ENCODE measurements at regions not wholly inside any gene's neighbourhood (a gene's known extent, or its start where the extent isn't known, plus 50 kb on each side); places are given as distances from the start of the nearest gene placed in this dataset.
"Not testable (repeated sequence)": the region's sequence is repeated elsewhere in the genome, so short reads cannot be mapped to it uniquely, and the experiment has no call there.

- not testable (repeated sequence) for H3K4me1 ChIP-seq (ENCODE audit: control insufficient read depth, insufficient read depth, low read length); H3K36me3 ChIP-seq (ENCODE audit: control insufficient read depth, insufficient read depth, low read length); H3K4me3 ChIP-seq (ENCODE audit: low read depth, low read length); H3K27me3 ChIP-seq (ENCODE audit: control insufficient read depth, insufficient read depth, low read length); H3K9me3 ChIP-seq (ENCODE audit: control insufficient read depth, insufficient read depth, low read length); H3K9ac ChIP-seq (ENCODE audit: low read depth, low read length)
Observed at GRCh38 chr2:132300592-132301378, 115.8 kb upstream of the GPR39 start.

- peak overlapping the region; percentile 76 for H3K4me3 ChIP-seq (ENCODE audit: low read depth, low read length)
- not testable (repeated sequence) for H3K36me3 ChIP-seq (ENCODE audit: control insufficient read depth, insufficient read depth, low read length); H3K27me3 ChIP-seq (ENCODE audit: control insufficient read depth, insufficient read depth, low read length); H3K9ac ChIP-seq (ENCODE audit: low read depth, low read length); H3K9me3 ChIP-seq (ENCODE audit: control insufficient read depth, insufficient read depth, low read length); H3K4me1 ChIP-seq (ENCODE audit: control insufficient read depth, insufficient read depth, low read length)
Observed at GRCh38 chr2:132304661-132305380, 111.8 kb upstream of the GPR39 start.

- not testable (repeated sequence) for H3K27me3 ChIP-seq (ENCODE audit: control insufficient read depth, insufficient read depth, low read length); H3K4me1 ChIP-seq (ENCODE audit: control insufficient read depth, insufficient read depth, low read length); H3K36me3 ChIP-seq (ENCODE audit: control insufficient read depth, insufficient read depth, low read length); H3K4me3 ChIP-seq (ENCODE audit: low read depth, low read length); H3K9ac ChIP-seq (ENCODE audit: low read depth, low read length); H3K9me3 ChIP-seq (ENCODE audit: control insufficient read depth, insufficient read depth, low read length)
Observed at GRCh38 chr2:132307613-132308198, 108.9 kb upstream of the GPR39 start.

- not testable (repeated sequence) for H3K4me1 ChIP-seq (ENCODE audit: control insufficient read depth, insufficient read depth, low read length); H3K36me3 ChIP-seq (ENCODE audit: control insufficient read depth, insufficient read depth, low read length); H3K9me3 ChIP-seq (ENCODE audit: control insufficient read depth, insufficient read depth, low read length); H3K4me3 ChIP-seq (ENCODE audit: low read depth, low read length); H3K27me3 ChIP-seq (ENCODE audit: control insufficient read depth, insufficient read depth, low read length); H3K9ac ChIP-seq (ENCODE audit: low read depth, low read length)
Observed at GRCh38 chr2:132309203-132309602, 107.4 kb upstream of the GPR39 start.

- not testable (repeated sequence) for H3K9me3 ChIP-seq (ENCODE audit: control insufficient read depth, insufficient read depth, low read length); H3K4me1 ChIP-seq (ENCODE audit: control insufficient read depth, insufficient read depth, low read length); H3K9ac ChIP-seq (ENCODE audit: low read depth, low read length); H3K36me3 ChIP-seq (ENCODE audit: control insufficient read depth, insufficient read depth, low read length); H3K4me3 ChIP-seq (ENCODE audit: low read depth, low read length); H3K27me3 ChIP-seq (ENCODE audit: control insufficient read depth, insufficient read depth, low read length)
Observed at GRCh38 chr2:132315546-132315945, 101.1 kb upstream of the GPR39 start.

GRCh38 chr2:132317026-132317680, 99.5 kb upstream of the GPR39 start:
- H3K9me3 ChIP-seq (ENCODE audit: control insufficient read depth, insufficient read depth, low read length); H3K27me3 ChIP-seq (ENCODE audit: control insufficient read depth, insufficient read depth, low read length); H3K4me1 ChIP-seq (ENCODE audit: control insufficient read depth, insufficient read depth, low read length); H3K36me3 ChIP-seq (ENCODE audit: control insufficient read depth, insufficient read depth, low read length); H3K4me3 ChIP-seq (ENCODE audit: low read depth, low read length); H3K9ac ChIP-seq (ENCODE audit: low read depth, low read length): not testable (repeated sequence)

- not testable (repeated sequence) for H3K4me1 ChIP-seq (ENCODE audit: control insufficient read depth, insufficient read depth, low read length); H3K9me3 ChIP-seq (ENCODE audit: control insufficient read depth, insufficient read depth, low read length); H3K27me3 ChIP-seq (ENCODE audit: control insufficient read depth, insufficient read depth, low read length); H3K4me3 ChIP-seq (ENCODE audit: low read depth, low read length); H3K9ac ChIP-seq (ENCODE audit: low read depth, low read length); H3K36me3 ChIP-seq (ENCODE audit: control insufficient read depth, insufficient read depth, low read length)
Observed at GRCh38 chr2:132318481-132318880, 98.1 kb upstream of the GPR39 start.

- H3K4me3 ChIP-seq (ENCODE audit: low read depth, low read length); H3K9me3 ChIP-seq (ENCODE audit: control insufficient read depth, insufficient read depth, low read length); H3K36me3 ChIP-seq (ENCODE audit: control insufficient read depth, insufficient read depth, low read length); H3K9ac ChIP-seq (ENCODE audit: low read depth, low read length); H3K4me1 ChIP-seq (ENCODE audit: control insufficient read depth, insufficient read depth, low read length); H3K27me3 ChIP-seq (ENCODE audit: control insufficient read depth, insufficient read depth, low read length): not testable (repeated sequence)
Observed at GRCh38 chr2:132324005-132324404, 92.6 kb upstream of the GPR39 start.

GRCh38 chr2:132332345-132333033, 84.1 kb upstream of the GPR39 start:
- H3K4me3 ChIP-seq (ENCODE audit: low read depth, low read length); H3K27me3 ChIP-seq (ENCODE audit: control insufficient read depth, insufficient read depth, low read length); H3K4me1 ChIP-seq (ENCODE audit: control insufficient read depth, insufficient read depth, low read length); H3K36me3 ChIP-seq (ENCODE audit: control insufficient read depth, insufficient read depth, low read length); H3K9me3 ChIP-seq (ENCODE audit: control insufficient read depth, insufficient read depth, low read length); H3K9ac ChIP-seq (ENCODE audit: low read depth, low read length): not testable (repeated sequence)

GRCh38 chr2:132337135-132337534, 79.5 kb upstream of the GPR39 start:
- not testable (repeated sequence) for H3K9me3 ChIP-seq (ENCODE audit: control insufficient read depth, insufficient read depth, low read length); H3K4me3 ChIP-seq (ENCODE audit: low read depth, low read length); H3K9ac ChIP-seq (ENCODE audit: low read depth, low read length); H3K27me3 ChIP-seq (ENCODE audit: control insufficient read depth, insufficient read depth, low read length); H3K36me3 ChIP-seq (ENCODE audit: control insufficient read depth, insufficient read depth, low read length); H3K4me1 ChIP-seq (ENCODE audit: control insufficient read depth, insufficient read depth, low read length)

- H3K4me3 ChIP-seq (ENCODE audit: low read depth, low read length); H3K9me3 ChIP-seq (ENCODE audit: control insufficient read depth, insufficient read depth, low read length); H3K36me3 ChIP-seq (ENCODE audit: control insufficient read depth, insufficient read depth, low read length); H3K4me1 ChIP-seq (ENCODE audit: control insufficient read depth, insufficient read depth, low read length); H3K9ac ChIP-seq (ENCODE audit: low read depth, low read length); H3K27me3 ChIP-seq (ENCODE audit: control insufficient read depth, insufficient read depth, low read length): not testable (repeated sequence)
Observed at GRCh38 chr2:132337844-132338243, 78.8 kb upstream of the GPR39 start.

Data from iPS-15b (cell line).